GM13977 (cell line): ENCODE measurements at regions not wholly inside any gene's neighbourhood (a gene's known extent, or its start where the extent isn't known, plus 50 kb on each side); places are given as distances from the start of the nearest gene placed in this dataset.

Source experiments
- DNase-seq: peaks from one replicate; pipeline ENCODE4 v3.0.0; 2012; ENCODE audit warnings: low spot score
- in situ Hi-C: fragments of 300-500 bp; cut with MboI; formaldehyde crosslinking; loops from one replicate; pipeline ENCODE4 v1.12.0; 2022; ENCODE audit warnings: low sequenced_read_pairs, low pct_unique_long_range_greater_than_20kb, mixed read lengths, inconsistent platforms; ENCODE audit not compliant: unreplicated experiment
- TF ChIP-seq, protein P1 (sequence below): IDR thresholded peaks from 2 replicates; pipeline ENCODE4 v1.5.1; 2012; ENCODE audit warnings: mild to moderate bottlenecking, control low read depth; ENCODE audit not compliant: insufficient read depth; ENCODE audit errors: extremely low read depth, missing control alignments

DNA sequence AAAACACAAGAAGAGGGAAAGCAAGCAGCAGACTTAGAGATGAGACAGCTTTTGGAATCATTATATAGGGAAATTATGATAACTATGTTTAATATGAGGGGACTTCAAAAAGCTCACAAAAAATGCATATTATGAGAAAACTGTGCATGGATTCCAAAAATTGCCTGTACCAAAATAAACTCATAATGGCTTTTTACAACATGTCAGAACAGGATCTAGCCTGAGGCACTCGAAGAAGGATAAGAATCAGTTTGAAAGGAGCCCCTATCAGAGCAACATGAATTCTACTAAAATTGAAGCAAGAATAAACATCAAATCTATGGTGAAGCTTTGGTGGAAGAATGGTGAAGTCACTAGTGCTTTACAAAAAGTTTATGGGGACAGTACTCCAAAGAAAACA, 187.4 kb downstream of the RDH14 start:
- in situ Hi-C loops = no loop called here
- DNase-seq = no peak
- TF ChIP-seq, protein P1, sequence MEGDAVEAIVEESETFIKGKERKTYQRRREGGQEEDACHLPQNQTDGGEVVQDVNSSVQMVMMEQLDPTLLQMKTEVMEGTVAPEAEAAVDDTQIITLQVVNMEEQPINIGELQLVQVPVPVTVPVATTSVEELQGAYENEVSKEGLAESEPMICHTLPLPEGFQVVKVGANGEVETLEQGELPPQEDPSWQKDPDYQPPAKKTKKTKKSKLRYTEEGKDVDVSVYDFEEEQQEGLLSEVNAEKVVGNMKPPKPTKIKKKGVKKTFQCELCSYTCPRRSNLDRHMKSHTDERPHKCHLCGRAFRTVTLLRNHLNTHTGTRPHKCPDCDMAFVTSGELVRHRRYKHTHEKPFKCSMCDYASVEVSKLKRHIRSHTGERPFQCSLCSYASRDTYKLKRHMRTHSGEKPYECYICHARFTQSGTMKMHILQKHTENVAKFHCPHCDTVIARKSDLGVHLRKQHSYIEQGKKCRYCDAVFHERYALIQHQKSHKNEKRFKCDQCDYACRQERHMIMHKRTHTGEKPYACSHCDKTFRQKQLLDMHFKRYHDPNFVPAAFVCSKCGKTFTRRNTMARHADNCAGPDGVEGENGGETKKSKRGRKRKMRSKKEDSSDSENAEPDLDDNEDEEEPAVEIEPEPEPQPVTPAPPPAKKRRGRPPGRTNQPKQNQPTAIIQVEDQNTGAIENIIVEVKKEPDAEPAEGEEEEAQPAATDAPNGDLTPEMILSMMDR = no peak

DNA sequence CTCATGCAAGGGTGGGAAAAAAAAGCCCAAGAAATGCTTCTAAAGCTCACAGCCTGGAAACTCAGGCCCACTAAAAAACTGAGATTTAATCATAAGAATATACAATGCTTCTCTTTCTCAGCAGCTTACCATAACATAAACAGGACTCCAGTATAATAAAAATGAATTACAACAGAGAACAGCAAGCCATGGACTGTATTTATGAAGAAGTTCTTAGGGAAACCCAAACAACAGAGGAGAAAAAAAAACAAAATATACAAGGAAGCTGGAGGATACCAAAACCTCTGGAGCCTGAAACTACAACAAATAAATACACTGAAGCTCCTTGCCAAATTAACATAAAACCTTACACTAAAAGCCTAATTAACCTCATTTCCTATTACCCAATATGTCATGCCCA, 187.8 kb downstream of the RDH14 start:
- in situ Hi-C loops = no loop called here
- TF ChIP-seq, protein P1 = no peak
- DNase-seq = no peak

DNA sequence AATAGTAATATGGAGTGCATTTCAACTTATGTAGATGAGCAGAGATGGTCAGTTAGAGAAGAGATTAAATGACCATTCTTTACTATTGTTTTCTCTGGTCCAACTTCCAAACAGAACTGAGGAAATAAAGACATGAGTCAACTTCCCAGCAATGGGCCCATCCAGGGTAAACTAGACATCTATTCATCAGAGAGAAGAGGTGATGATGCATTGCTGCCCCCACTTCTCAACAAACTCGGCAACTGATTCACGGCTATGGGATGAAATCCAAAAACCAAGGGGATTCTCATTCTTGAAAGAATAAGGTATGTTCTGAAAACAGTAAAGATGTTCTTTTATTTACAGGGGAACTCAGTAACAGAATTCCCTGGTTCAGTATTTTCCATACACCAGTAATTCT, 190.7 kb downstream of the RDH14 start:
- DNase-seq = no peak
- TF ChIP-seq, protein P1 = no peak
- in situ Hi-C loops = no loop called here

GRCh38 chr2:18368008-18368407, 192.4 kb downstream of the RDH14 start:
- TF ChIP-seq, protein P1 = no peak
- DNase-seq = no peak
- in situ Hi-C loops = no loop called here

GRCh38 chr2:18365342-18365741, 195.1 kb downstream of the RDH14 start:
- TF ChIP-seq, protein P1 = no peak
- in situ Hi-C loops = no loop called here

GRCh38 chr2:18363348-18363747, 197.1 kb downstream of the RDH14 start:
- TF ChIP-seq, protein P1 = no peak
- in situ Hi-C loops = no loop called here

More at GRCh38 chr2:18365342-18365741, 195.1 kb downstream of the RDH14 start:
- DNase-seq = no peak

GRCh38 chr2:18362696-18363095, 197.8 kb downstream of the RDH14 start:
- in situ Hi-C loops = no loop called here
- DNase-seq = no peak

More at GRCh38 chr2:18363348-18363747, 197.1 kb downstream of the RDH14 start:
- DNase-seq = no peak

More at GRCh38 chr2:18362696-18363095, 197.8 kb downstream of the RDH14 start:
- TF ChIP-seq, protein P1 = no peak
